Hypothalamus (tissue), 51 donors: ENCODE measurements at regions not wholly inside any gene's neighbourhood (a gene's known extent, or its start where the extent isn't known, plus 50 kb on each side); places are given as distances from the start of the nearest gene placed in this dataset.
"Not testable (repeated sequence)": the region's sequence is repeated elsewhere in the genome, so short reads cannot be mapped to it uniquely, and the experiment has no call there.

Source experiments
- DNase-seq, 51 donors: peaks; one replicate each; lab custom pipeline; 2025; lab: John Stamatoyannopoulos, UW

GRCh38 chr5:148880197-148880596 lies 53.8 kb downstream of the ADRB2 start:
- DNase-seq, result no peak

- DNase-seq, result no peak
Observed at GRCh38 chr5:148880696-148881095, 54.3 kb downstream of the ADRB2 start.

GRCh38 chr5:148882332-148882731 lies 55.9 kb downstream of the ADRB2 start:
- no peak for DNase-seq

- no peak for DNase-seq
Observed at GRCh38 chr5:148884339-148885020, 58.1 kb downstream of the ADRB2 start.

GRCh38 chr5:148887123-148887881 lies 60.9 kb downstream of the ADRB2 start:
- no peak for DNase-seq

GRCh38 chr5:148889936-148890335 lies 63.5 kb downstream of the ADRB2 start:
- DNase-seq, result not testable (repeated sequence)

- not testable (repeated sequence) for DNase-seq
Observed at GRCh38 chr5:148895441-148895840, 69.0 kb downstream of the ADRB2 start.

- no peak for DNase-seq
Observed at GRCh38 chr5:148897842-148898241, 71.4 kb downstream of the ADRB2 start.

GRCh38 chr5:148898413-148899075 lies 72.1 kb downstream of the ADRB2 start:
- no peak for DNase-seq

GRCh38 chr5:148899993-148900392 lies 73.6 kb downstream of the ADRB2 start:
- no peak for DNase-seq

GRCh38 chr5:148902478-148902877 lies 76.1 kb downstream of the ADRB2 start:
- DNase-seq, result no peak

GRCh38 chr5:148903587-148903986 lies 77.2 kb downstream of the ADRB2 start:
- no peak for DNase-seq

- peak in 33 of 51 donors; percentile 3 to 75 (median 36) for DNase-seq
Observed at GRCh38 chr5:148904440-148904839, 78.0 kb downstream of the ADRB2 start.

GRCh38 chr5:148905541-148905940 lies 79.1 kb downstream of the ADRB2 start:
- no peak for DNase-seq

GRCh38 chr5:148906968-148907367 lies 80.6 kb downstream of the ADRB2 start:
- DNase-seq, result no peak

- DNase-seq, result no peak
Observed at GRCh38 chr5:148909040-148909439, 82.6 kb downstream of the ADRB2 start.

- no peak for DNase-seq
Observed at GRCh38 chr5:148909766-148910165, 83.4 kb downstream of the ADRB2 start.

- no peak for DNase-seq
Observed at GRCh38 chr5:148910216-148910615, 83.8 kb downstream of the ADRB2 start.

- peak in 1 of 51 donors; percentile 14 for DNase-seq
Observed at GRCh38 chr5:148910686-148911361, 84.4 kb downstream of the ADRB2 start.

GRCh38 chr5:148911386-148911785 lies 85.0 kb downstream of the ADRB2 start:
- DNase-seq, result no peak

- no peak for DNase-seq
Observed at GRCh38 chr5:148912146-148912545, 85.7 kb downstream of the ADRB2 start.
